GM21515 (cell line): ENCODE measurements at regions not wholly inside any gene's neighbourhood (a gene's known extent, or its start where the extent isn't known, plus 50 kb on each side); places are given as distances from the start of the nearest gene placed in this dataset.

ENCODE experiments used
- ATAC-seq: cut with Tn5 transposase; IDR thresholded peaks from one replicate; pipeline ENCODE4 v1.9.1; 2021; ENCODE audit not compliant: unreplicated experiment

- ATAC-seq, result no peak
These were observed 228.2 kb downstream of the TBL1XR1 start for GRCh38 chr3:176969066-176969465.

GRCh38 chr3:176968631-176969030 is 228.7 kb downstream of the TBL1XR1 start:
- ATAC-seq, result no peak

GRCh38 chr3:176967522-176967921 is 229.8 kb downstream of the TBL1XR1 start:
- no peak for ATAC-seq

GRCh38 chr3:176964661-176965060 is 232.6 kb downstream of the TBL1XR1 start:
- ATAC-seq, result no peak

GRCh38 chr3:176961916-176962315 is 235.4 kb downstream of the TBL1XR1 start:
- no peak for ATAC-seq

- ATAC-seq, result no peak
These were observed 237.4 kb downstream of the TBL1XR1 start for GRCh38 chr3:176959867-176960266.

- no peak for ATAC-seq
These were observed 238.7 kb downstream of the TBL1XR1 start for GRCh38 chr3:176958560-176958959.

GRCh38 chr3:176954517-176954916 is 242.8 kb downstream of the TBL1XR1 start:
- no peak for ATAC-seq

GRCh38 chr3:176953106-176954060 is 243.9 kb downstream of the TBL1XR1 start:
- no peak for ATAC-seq

GRCh38 chr3:176951586-176952292 is 245.5 kb downstream of the TBL1XR1 start:
- ATAC-seq, result no peak

GRCh38 chr3:176951144-176951543 is 246.1 kb downstream of the TBL1XR1 start:
- ATAC-seq, result no peak

- ATAC-seq, result no peak
These were observed 246.5 kb downstream of the TBL1XR1 start for GRCh38 chr3:176950743-176951142.

GRCh38 chr3:176948151-176948550 is 249.1 kb downstream of the TBL1XR1 start:
- ATAC-seq, result no peak

- no peak for ATAC-seq
These were observed 251.1 kb downstream of the TBL1XR1 start for GRCh38 chr3:176946202-176946601.

GRCh38 chr3:176942305-176942704 is 255.0 kb downstream of the TBL1XR1 start:
- no peak for ATAC-seq

GRCh38 chr3:176941689-176942088 is 255.6 kb downstream of the TBL1XR1 start:
- ATAC-seq, result no peak

GRCh38 chr3:176939022-176939817 is 258.1 kb downstream of the TBL1XR1 start:
- ATAC-seq, result peak; percentile 96

GRCh38 chr3:176937994-176938393 is 259.3 kb downstream of the TBL1XR1 start:
- ATAC-seq, result no peak

GRCh38 chr3:176937541-176937940 is 259.7 kb downstream of the TBL1XR1 start:
- ATAC-seq, result no peak

- no peak for ATAC-seq
These were observed 261.9 kb downstream of the TBL1XR1 start for GRCh38 chr3:176935194-176935888.

GRCh38 chr3:176934698-176935097 is 262.6 kb downstream of the TBL1XR1 start:
- no peak for ATAC-seq
